ENCODE measurements at regions not wholly inside any gene's neighbourhood (a gene's known extent, or its start where the extent isn't known, plus 50 kb on each side); places are given as distances from the start of the nearest gene placed in this dataset.

- peak; percentile 21 for TF ChIP-seq CTCF (conservative IDR thresholded peaks at IDR 0.05; ENCODE audit: low read depth, low read length)
- no peak overlapping the region for H3K4me3 ChIP-seq (ENCODE audit: low read depth, low read length)
- DNase-seq (ENCODE audit: low read depth): no peak
Measured at GRCh38 chr10:86592413-86592812, 61.9 kb upstream of the OPN4 start.

- no peak overlapping the region for H3K4me3 ChIP-seq (ENCODE audit: low read depth, low read length)
- TF ChIP-seq CTCF (conservative IDR thresholded peaks at IDR 0.05; ENCODE audit: low read depth, low read length): no peak
- DNase-seq (ENCODE audit: low read depth): peak; percentile 41
Measured at GRCh38 chr10:86594535-86594934, 59.8 kb upstream of the OPN4 start.

GRCh38 chr10:86595496-86595895 is 58.9 kb upstream of the OPN4 start:
- TF ChIP-seq CTCF (conservative IDR thresholded peaks at IDR 0.05; ENCODE audit: low read depth, low read length): no peak
- no peak for DNase-seq (ENCODE audit: low read depth)
- no peak overlapping the region for H3K4me3 ChIP-seq (ENCODE audit: low read depth, low read length)

- TF ChIP-seq CTCF (conservative IDR thresholded peaks at IDR 0.05; ENCODE audit: low read depth, low read length): no peak
- no peak for DNase-seq (ENCODE audit: low read depth)
- no peak overlapping the region for H3K4me3 ChIP-seq (ENCODE audit: low read depth, low read length)
Measured at GRCh38 chr10:86596266-86596665, 58.1 kb upstream of the OPN4 start.

GRCh38 chr10:86597306-86597705 is 57.0 kb upstream of the OPN4 start:
- no peak for TF ChIP-seq CTCF (conservative IDR thresholded peaks at IDR 0.05; ENCODE audit: low read depth, low read length)
- no peak for DNase-seq (ENCODE audit: low read depth)
- H3K4me3 ChIP-seq (ENCODE audit: low read depth, low read length): no peak overlapping the region

GRCh38 chr10:86598151-86598550 is 56.2 kb upstream of the OPN4 start:
- DNase-seq (ENCODE audit: low read depth): no peak
- TF ChIP-seq CTCF (conservative IDR thresholded peaks at IDR 0.05; ENCODE audit: low read depth, low read length): no peak
- no peak overlapping the region for H3K4me3 ChIP-seq (ENCODE audit: low read depth, low read length)

- TF ChIP-seq CTCF (conservative IDR thresholded peaks at IDR 0.05; ENCODE audit: low read depth, low read length): no peak
- no peak for DNase-seq (ENCODE audit: low read depth)
- no peak overlapping the region for H3K4me3 ChIP-seq (ENCODE audit: low read depth, low read length)
Measured at GRCh38 chr10:86599041-86599440, 55.3 kb upstream of the OPN4 start.
